VCaP (cell line): ENCODE measurements at regions not wholly inside any gene's neighbourhood (a gene's known extent, or its start where the extent isn't known, plus 50 kb on each side); places are given as distances from the start of the nearest gene placed in this dataset.
A peak's percentile ranks its signal among the peaks of the same experiment; 100 is the strongest.
"Not testable (repeated sequence)": the region's sequence is repeated elsewhere in the genome, so short reads cannot be mapped to it uniquely, and the experiment has no call there.

ENCODE experiments used
- H3K27ac ChIP-seq: fragments of 450-650 bp; 2 replicates; pipeline ENCODE4 v1.5.1; 2017
- TF ChIP-seq, protein P1 (sequence below): fragments of 450-650 bp; conservative IDR thresholded peaks from 2 replicates; pipeline ENCODE4 v1.5.1; 2017; ENCODE audit warnings: mild to moderate bottlenecking, moderate library complexity

DNA sequence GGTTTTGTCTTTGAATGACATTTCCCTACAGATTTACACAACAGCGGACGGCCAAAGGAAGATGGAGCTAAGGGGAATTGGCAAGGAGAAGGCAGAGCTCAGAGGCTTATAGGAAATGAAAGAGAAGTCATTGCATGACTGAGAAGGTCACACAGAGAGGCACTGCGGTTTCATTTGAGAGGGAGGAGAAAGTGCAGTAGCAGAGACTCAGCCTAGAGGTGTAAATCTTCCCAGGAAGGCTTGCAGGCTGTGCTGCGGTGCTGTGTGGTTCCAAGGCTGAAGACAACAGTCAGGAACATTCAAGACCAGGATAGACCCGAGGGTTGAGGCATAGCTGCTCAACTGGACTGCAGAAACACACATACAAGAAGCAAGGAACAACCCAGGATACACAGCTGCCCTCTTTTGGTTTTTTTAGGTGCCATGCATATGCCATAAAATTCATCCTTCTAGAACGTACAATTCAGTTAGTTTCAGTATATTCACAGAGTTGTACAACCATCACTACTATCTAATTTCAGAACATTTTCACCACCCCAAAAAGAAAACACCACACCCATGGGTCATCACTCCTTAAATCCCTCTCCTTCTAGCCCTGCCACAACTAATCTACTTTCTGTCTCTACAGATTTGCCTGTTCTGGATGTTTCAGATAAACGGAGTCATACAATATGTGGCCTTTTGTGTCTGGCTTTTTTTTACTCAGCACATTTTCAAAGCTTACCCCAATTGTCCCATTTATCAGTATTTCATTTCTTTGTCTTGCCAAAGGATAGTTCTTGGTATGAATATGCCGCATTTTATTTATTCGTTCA is 313.5 kb downstream of the ANAPC1 start:
- not testable (repeated sequence) for H3K27ac ChIP-seq

DNA sequence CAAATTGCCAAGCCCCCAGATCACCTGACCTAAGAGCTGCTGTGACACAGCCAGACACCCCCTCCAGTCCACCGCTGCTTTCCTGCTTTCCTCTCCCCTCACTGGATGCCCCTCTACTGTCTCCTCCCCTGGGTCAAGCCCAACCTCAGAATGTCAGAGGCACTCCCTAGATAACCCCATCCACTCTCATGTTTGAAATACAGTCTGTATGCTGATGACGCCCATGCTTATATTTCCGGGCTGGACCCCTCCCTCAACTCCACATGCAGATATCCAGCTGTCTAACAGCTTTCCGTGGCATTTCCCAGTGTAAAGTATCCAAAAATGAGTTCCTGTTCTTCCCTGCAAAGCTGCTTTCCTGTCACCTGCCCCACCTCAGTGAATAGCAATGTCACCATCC is 309.2 kb downstream of the ANAPC1 start:
- H3K27ac ChIP-seq = not testable (repeated sequence)

- not testable (repeated sequence) for H3K27ac ChIP-seq
Measured at GRCh38 chr2:111577154-111577885, 306.7 kb downstream of the ANAPC1 start.

DNA sequence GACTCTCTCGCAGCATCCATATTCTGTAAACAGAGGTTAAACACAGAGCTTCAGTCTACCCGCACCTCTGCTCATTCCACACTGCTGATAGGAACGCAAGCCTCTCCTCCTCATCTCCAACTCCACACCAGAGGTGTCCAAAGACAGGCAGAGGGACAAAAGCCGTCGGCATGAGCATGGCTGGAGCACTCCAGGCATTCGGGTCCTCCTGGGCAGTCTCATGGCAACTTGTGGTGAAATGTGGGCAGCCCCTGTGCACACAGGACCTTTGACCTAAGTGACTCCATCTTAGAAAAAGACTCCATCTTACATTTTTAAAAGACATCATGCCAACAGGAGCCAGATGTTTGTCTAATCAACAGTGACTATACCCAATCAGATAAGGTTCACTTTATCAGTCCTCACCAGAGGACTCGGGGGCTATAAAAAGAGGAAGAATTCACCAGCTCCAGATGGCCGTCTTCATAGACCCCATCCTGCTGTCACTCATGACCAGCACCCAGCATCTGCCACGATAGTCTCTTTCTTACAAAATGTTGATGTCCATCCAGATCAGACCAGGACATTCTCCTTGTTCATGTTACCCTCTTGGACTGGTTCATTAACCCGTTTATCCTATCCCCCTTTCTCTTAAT is 304.4 kb downstream of the ANAPC1 start:
- not testable (repeated sequence) for H3K27ac ChIP-seq

DNA sequence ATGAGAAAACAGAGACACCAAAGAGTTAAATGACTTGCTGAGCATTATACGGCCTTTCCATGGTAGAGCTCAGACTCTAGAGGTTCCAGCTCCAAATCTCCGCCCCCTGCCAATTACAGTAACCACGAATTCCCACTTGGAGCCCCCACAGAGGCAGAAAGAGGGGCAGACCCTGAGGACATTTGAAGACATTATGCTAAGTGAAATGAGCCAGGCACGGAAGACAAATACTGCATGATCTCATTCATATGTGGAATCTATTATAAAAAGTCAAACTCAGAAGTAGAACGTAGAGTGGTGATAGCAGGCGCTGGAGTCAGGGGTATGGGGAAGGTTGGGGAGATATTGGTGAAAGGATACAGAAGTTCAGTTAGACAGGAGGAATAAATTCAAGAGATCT is 303.4 kb downstream of the ANAPC1 start:
- not testable (repeated sequence) for H3K27ac ChIP-seq

DNA sequence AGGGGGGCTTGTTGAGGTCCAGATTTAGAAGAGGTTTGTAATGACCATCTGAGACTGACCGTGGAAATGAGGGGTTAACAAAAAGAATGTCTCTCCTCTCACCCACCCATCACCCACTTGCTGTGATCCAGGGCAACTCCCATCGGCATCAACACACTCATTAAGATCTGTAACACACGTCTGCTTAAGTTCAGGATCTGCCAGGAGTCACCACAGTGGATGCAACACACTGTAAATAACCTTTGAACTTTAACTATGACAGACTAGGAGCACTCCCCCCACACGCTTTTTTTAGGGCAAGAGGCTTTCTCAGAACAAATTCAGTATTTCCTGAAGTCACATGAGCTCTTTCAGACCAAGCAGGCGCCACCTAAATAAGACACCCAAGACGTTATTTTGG is 301.9 kb downstream of the ANAPC1 start:
- H3K27ac ChIP-seq = not testable (repeated sequence)

DNA sequence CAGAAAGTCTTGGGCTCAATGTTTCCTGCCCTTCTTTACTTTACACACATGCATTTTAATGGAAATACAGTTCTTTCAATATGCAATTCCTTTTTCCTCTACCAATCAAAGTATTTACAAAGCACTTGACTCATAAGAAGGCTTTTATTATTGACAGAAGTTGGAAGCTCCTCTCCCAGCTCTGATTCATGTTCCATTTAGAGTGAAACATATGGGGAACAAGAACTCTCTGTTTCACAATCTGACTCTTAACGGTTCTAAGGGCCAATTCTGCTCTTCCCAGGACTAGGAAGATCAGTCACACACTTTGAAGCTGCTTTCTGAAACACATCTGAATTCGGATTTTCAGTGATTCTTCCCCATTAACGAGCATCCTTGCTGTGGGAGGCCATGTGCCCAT is 300.5 kb downstream of the ANAPC1 start:
- H3K27ac ChIP-seq = not testable (repeated sequence)

DNA sequence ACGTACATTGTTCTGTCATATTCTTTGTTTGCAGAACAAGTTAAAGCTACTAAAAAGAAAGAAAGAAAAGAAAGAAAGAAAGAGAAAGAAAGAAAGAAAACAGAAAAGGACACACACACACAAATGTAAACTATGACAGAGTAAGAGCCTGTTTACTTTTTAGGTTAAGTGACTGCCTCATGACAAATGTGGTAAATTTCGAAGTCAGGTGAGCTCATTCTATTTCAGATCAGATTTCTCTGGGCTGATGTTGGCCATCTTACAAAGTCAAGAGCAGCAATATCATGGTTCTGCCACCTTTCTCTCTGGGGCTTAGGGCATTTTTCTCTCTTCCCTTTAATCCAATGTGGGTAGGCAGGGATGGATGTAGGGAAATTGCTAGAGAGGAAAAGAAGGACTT is 299.5 kb downstream of the ANAPC1 start:
- H3K27ac ChIP-seq = not testable (repeated sequence)

GRCh38 chr2:111584950-111585349 is 299.0 kb downstream of the ANAPC1 start:
- not testable (repeated sequence) for H3K27ac ChIP-seq

DNA sequence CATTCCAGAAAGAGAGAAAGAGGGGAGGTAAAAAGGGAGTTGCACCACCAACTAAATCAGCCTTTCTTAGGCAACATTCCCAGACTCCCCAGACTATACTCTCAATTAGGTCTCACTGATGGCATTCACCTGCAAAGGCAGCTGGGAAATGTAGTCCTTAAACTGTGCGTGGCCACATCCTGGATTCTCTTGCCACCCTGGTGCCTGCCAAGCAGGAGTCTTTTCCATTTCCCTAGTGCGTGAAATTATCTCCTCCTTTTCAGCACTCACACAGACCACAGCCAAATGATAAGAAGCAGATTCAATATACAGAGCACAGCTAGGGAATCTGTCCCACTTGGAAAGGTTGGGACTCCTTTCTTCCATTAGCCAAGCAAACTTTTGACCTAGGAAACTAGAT is 298.0 kb downstream of the ANAPC1 start:
- H3K27ac ChIP-seq = not testable (repeated sequence)

- not testable (repeated sequence) for H3K27ac ChIP-seq
Measured at GRCh38 chr2:111595072-111595471, 288.9 kb downstream of the ANAPC1 start.

GRCh38 chr2:111596808-111597705 is 286.9 kb downstream of the ANAPC1 start:
- TF ChIP-seq, protein P1, sequence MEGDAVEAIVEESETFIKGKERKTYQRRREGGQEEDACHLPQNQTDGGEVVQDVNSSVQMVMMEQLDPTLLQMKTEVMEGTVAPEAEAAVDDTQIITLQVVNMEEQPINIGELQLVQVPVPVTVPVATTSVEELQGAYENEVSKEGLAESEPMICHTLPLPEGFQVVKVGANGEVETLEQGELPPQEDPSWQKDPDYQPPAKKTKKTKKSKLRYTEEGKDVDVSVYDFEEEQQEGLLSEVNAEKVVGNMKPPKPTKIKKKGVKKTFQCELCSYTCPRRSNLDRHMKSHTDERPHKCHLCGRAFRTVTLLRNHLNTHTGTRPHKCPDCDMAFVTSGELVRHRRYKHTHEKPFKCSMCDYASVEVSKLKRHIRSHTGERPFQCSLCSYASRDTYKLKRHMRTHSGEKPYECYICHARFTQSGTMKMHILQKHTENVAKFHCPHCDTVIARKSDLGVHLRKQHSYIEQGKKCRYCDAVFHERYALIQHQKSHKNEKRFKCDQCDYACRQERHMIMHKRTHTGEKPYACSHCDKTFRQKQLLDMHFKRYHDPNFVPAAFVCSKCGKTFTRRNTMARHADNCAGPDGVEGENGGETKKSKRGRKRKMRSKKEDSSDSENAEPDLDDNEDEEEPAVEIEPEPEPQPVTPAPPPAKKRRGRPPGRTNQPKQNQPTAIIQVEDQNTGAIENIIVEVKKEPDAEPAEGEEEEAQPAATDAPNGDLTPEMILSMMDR = 0 out of 2 replicates have a peak, but pooled peaks have one; percentile 24
- H3K27ac ChIP-seq = not testable (repeated sequence)

GRCh38 chr2:111598944-111599343 is 285.0 kb downstream of the ANAPC1 start:
- H3K27ac ChIP-seq = not testable (repeated sequence)

- H3K27ac ChIP-seq = not testable (repeated sequence)
Measured at GRCh38 chr2:111602259-111602658, 281.7 kb downstream of the ANAPC1 start.

GRCh38 chr2:111605798-111606197 is 278.2 kb downstream of the ANAPC1 start:
- not testable (repeated sequence) for H3K27ac ChIP-seq

GRCh38 chr2:111606632-111607031 is 277.4 kb downstream of the ANAPC1 start:
- not testable (repeated sequence) for H3K27ac ChIP-seq

DNA sequence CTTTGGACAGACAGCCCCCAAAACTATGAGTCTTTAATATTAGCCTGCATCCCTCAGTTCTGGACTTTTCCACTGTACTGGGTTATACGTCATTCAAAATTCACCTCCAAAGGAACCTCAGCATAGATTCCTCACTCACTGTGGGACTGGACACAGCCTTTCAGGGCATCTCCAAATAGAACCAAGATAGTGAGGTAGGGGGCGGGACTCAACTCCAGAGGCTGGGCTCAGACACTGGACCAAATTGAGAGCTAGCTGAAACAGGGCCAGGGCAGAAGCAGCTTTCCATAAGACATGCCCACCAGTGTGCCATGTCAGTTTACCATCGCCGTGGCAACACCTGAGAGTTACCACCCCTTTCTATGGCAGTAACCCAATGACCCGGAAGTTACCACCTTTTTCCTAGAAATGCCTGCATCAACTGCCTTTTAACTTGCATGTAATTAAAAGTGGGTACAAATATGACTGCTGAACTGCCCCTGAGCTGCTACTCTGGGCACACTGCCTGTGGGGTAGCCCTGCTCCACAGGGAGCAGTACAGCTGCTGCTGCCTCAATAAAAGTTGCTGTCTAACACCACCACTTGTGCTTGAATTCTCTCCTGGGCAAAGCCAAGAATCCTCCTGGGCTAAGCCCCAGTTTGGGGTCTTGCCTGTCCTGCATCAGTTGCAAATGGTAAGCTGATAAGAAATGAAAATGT is 274.7 kb downstream of the ANAPC1 start:
- not testable (repeated sequence) for H3K27ac ChIP-seq

DNA sequence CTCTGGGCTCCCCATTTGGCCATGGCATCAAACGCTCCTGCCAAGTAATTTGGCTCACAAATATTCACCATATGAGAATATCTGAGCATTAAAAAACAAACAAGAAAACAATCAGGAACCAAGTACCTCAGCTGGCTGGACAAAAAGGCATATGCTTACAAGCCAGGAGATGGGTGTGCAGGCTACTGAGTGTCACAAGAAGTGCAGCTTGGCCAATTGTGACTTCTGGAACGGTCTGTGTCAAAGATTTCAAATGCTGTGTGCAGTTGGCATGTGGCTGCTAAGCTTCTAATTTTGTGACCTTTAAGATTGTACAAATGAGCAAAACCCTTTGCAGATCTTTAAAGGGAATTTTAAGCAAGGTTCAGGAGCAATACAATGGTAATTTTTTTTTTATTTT is 274.0 kb downstream of the ANAPC1 start:
- not testable (repeated sequence) for H3K27ac ChIP-seq
